ENCODE measurements at regions not wholly inside any gene's neighbourhood (a gene's known extent, or its start where the extent isn't known, plus 50 kb on each side); places are given as distances from the start of the nearest gene placed in this dataset.
A peak's percentile ranks its signal among the peaks of the same experiment; 100 is the strongest.

GRCh38 chr10:78348411-78349164 is 314.9 kb downstream of the RPS24 start:
- no peak for DNase-seq

GRCh38 chr10:78349165-78349516 is 315.5 kb downstream of the RPS24 start:
- DNase-seq, result no peak

GRCh38 chr10:78349911-78350663 is 316.4 kb downstream of the RPS24 start:
- DNase-seq, result no peak

- no peak for DNase-seq
These were observed 317.6 kb downstream of the RPS24 start for GRCh38 chr10:78351283-78351682.

- no peak for DNase-seq
These were observed 318.1 kb downstream of the RPS24 start for GRCh38 chr10:78351809-78352208.

GRCh38 chr10:78353636-78354035 is 320.0 kb downstream of the RPS24 start:
- no peak for DNase-seq

GRCh38 chr10:78354101-78354500 is 320.4 kb downstream of the RPS24 start:
- DNase-seq, result no peak

GRCh38 chr10:78356291-78356900 is 322.7 kb downstream of the RPS24 start:
- DNase-seq, result no peak

GRCh38 chr10:78357141-78358063 is 323.7 kb downstream of the RPS24 start:
- no peak for DNase-seq

GRCh38 chr10:78358351-78358750 is 324.7 kb downstream of the RPS24 start:
- DNase-seq, result no peak

GRCh38 chr10:78358982-78359381 is 325.3 kb downstream of the RPS24 start:
- DNase-seq, result no peak

- DNase-seq, result no peak
These were observed 326.0 kb downstream of the RPS24 start for GRCh38 chr10:78359640-78360091.

GRCh38 chr10:78360284-78360683 is 326.6 kb downstream of the RPS24 start:
- DNase-seq, result no peak

GRCh38 chr10:78361031-78361430 is 327.4 kb downstream of the RPS24 start:
- no peak for DNase-seq

- DNase-seq, result peak; percentile 21
These were observed 328.9 kb downstream of the RPS24 start for GRCh38 chr10:78362406-78363022.

- no peak for DNase-seq
These were observed 329.5 kb downstream of the RPS24 start for GRCh38 chr10:78363190-78363589.

GRCh38 chr10:78365694-78366093 is 332.0 kb downstream of the RPS24 start:
- DNase-seq, result no peak

- no peak for DNase-seq
These were observed 333.2 kb downstream of the RPS24 start for GRCh38 chr10:78366663-78367411.

GRCh38 chr10:78367751-78368150 is 334.1 kb downstream of the RPS24 start:
- DNase-seq, result no peak

- DNase-seq, result no peak
These were observed 337.5 kb downstream of the RPS24 start for GRCh38 chr10:78371136-78371535.

- no peak for DNase-seq
These were observed 339.1 kb downstream of the RPS24 start for GRCh38 chr10:78372806-78373205.
